Stomach (tissue), 8 donors: ENCODE measurements at regions not wholly inside any gene's neighbourhood (a gene's known extent, or its start where the extent isn't known, plus 50 kb on each side); places are given as distances from the start of the nearest gene placed in this dataset.

Source experiments
- DNase-seq, 2 donors: peaks; one replicate each; pipeline versions ENCODE4 v3.0.0 to v3.0.0-alpha.2; 2013 to 2019
- H3K27ac ChIP-seq, 5 donors: fragments of 200-600 bp in 4 of 5; sonication (generic) in 4 of 5; one replicate each; pipeline ENCODE4 v1.5.1; 2013 to 2019; ENCODE audit warnings: mild to moderate bottlenecking in 1 of 5, moderate library complexity in 1 of 5
- H3K27me3 ChIP-seq, 3 donors: fragments of 200-600 bp; sonication (generic); one replicate each; pipeline ENCODE4 v1.5.1; 2017 to 2019; ENCODE audit warnings: mixed run types in 1 of 3
- H3K36me3 ChIP-seq, 4 donors: fragments of 200-600 bp; sonication (generic); 1 replicate in 3 of 4; 2 replicates in 1 of 4; pipeline ENCODE4 v1.5.1; 2016 to 2019
- H3K4me1 ChIP-seq, 4 donors: fragments of 200-600 bp; sonication (generic); one replicate each; pipeline ENCODE4 v1.5.1; 2016 to 2019
- H3K4me3 ChIP-seq, 4 donors: fragments of 200-600 bp; sonication (generic) in 3 of 4; one replicate each; pipeline ENCODE4 v1.5.1; 2016 to 2019; ENCODE audit warnings: mild to moderate bottlenecking in 1 of 4
- H3K9me3 ChIP-seq, 4 donors: fragments of 200-600 bp; sonication (generic); one replicate each; pipeline ENCODE4 v1.5.1; 2016 to 2019
- EP300 ChIP-seq: sonication (generic); formaldehyde crosslinking; IDR thresholded peaks from one replicate; pipeline ENCODE4 v1.6.1; 2017; ENCODE audit warnings: antibody characterized with exemption
- POLR2A ChIP-seq, 4 donors: fragments of 450-650 bp; IDR thresholded peaks; one replicate each; pipeline ENCODE4 v1.6.1; 2016; ENCODE audit warnings: antibody characterized with exemption in 4 of 4, control low read depth in 2 of 4, mild to moderate bottlenecking in 1 of 4, moderate library complexity in 1 of 4
- POLR2AphosphoS5 ChIP-seq, 3 donors: sonication (generic); formaldehyde crosslinking; IDR thresholded peaks; one replicate each; pipeline ENCODE4 v1.6.1; 2016; ENCODE audit warnings: antibody characterized with exemption in 3 of 3
- WGBS, 5 donors: extraction: QIAGEN DNeasy Blood & Tissue Kit in 3 of 5; methylation state at CpG; one replicate each; pipeline versions ENCODE4 v1.1.5 to v1.1.7; 2013 to 2018; 5-methylcytosine and 5-hydroxymethylcytosine counted together
- intact Hi-C: fragments of 100-400 bp; cut with DNase I; formaldehyde crosslinking; loops from one replicate; pipeline ENCODE4 v1.15.1; 2023; ENCODE audit warnings: low total_unique reads
- TF ChIP-seq, protein P1 (sequence below), 7 experiments: fragments of 450-650 bp in 4 of 7; fragments of 200-600 bp in 3 of 7; sonication (generic) in 3 of 7; IDR thresholded peaks; one replicate each; pipeline ENCODE4 v1.5.1; 2016 to 2019; ENCODE audit warnings: antibody characterized with exemption in 7 of 7, control low read depth in 2 of 7, mild to moderate bottlenecking in 1 of 7
- donor health status: healthy with polysubstance abuse.
- donor health status: Bipolar disorder and iron deficiency.
- donor health status: healthy.

DNA sequence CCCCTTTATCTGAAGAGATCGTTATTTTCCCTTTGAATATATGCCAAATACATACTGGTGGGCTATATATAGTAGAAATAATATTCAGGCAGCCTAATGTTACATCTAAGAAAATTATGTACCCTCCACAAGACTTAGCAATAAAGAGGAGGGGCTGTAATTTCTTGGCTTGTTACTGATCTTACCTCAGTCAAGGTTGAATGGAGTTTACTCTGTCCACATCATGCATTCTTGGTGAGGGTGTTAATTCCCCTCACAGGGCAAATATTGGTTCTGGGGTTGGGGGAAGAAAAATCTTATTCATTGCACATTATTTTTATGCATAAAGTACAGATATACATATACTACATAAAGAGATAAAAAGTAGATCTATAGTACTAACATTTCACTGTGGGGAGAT lies 145.8 kb upstream of the ANK3 start:
- intact Hi-C loops: no loop called here
- no peak overlapping the region for H3K4me3 ChIP-seq
- H3K27me3 ChIP-seq: no peaks in the 10 kb centered on the region
- TF ChIP-seq POLR2A (IDR thresholded peaks at IDR 0.05) (no peak), EP300 (no peak), POLR2AphosphoS5 (IDR thresholded peaks at IDR 0.05) (no peak)
- TF ChIP-seq, protein P1, sequence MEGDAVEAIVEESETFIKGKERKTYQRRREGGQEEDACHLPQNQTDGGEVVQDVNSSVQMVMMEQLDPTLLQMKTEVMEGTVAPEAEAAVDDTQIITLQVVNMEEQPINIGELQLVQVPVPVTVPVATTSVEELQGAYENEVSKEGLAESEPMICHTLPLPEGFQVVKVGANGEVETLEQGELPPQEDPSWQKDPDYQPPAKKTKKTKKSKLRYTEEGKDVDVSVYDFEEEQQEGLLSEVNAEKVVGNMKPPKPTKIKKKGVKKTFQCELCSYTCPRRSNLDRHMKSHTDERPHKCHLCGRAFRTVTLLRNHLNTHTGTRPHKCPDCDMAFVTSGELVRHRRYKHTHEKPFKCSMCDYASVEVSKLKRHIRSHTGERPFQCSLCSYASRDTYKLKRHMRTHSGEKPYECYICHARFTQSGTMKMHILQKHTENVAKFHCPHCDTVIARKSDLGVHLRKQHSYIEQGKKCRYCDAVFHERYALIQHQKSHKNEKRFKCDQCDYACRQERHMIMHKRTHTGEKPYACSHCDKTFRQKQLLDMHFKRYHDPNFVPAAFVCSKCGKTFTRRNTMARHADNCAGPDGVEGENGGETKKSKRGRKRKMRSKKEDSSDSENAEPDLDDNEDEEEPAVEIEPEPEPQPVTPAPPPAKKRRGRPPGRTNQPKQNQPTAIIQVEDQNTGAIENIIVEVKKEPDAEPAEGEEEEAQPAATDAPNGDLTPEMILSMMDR (IDR thresholded peaks at IDR 0.05): no peak
- 50 to 82% (median 71%) methylated on average over 1 of the region's 1 CpG for WGBS, 5 donors
- no peaks in the 10 kb centered on the region for H3K4me1 ChIP-seq
- H3K9me3 ChIP-seq: no peaks in the 10 kb centered on the region
- DNase-seq: no peak
- no peaks in the 10 kb centered on the region for H3K36me3 ChIP-seq
- H3K27ac ChIP-seq: no peak overlapping the region

DNA sequence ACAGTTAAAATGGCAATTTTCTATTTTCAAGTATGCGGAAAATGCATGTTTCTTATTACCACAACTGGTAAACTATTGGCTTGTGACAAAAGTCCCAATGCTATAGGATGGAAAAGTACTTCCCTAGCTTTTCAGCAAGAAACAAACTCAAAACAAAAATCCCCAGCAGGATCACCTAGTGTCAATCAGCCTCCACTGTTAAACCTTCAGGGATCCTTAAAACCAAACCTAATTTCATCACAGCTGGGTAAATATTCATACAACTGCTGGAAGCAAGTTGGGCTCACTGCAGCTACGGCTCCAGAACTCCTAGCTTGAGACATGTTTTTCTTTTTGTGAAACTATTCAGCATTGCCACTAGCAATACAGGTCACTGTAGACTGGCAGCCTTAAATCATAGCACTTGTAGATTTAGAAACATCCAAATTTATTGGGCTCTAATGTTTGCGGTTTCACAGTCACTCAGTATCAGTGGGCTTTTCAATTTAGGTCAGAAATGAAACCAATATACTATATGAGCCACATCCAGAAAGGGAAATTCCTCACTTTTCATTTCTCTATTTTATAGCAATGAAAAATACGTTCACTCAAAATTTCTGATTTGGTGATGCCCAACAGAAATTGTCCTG lies 145.2 kb upstream of the ANK3 start:
- TF ChIP-seq EP300 (no peak), POLR2A (IDR thresholded peaks at IDR 0.05) (no peak)
- no peak for DNase-seq
- no peaks in the 10 kb centered on the region for H3K27me3 ChIP-seq
- 77 to 83% (median 78%) methylated on average over 4 of the region's 4 CpGs for WGBS, 5 donors
- no peak overlapping the region for H3K4me3 ChIP-seq
- H3K36me3 ChIP-seq: no peaks in the 10 kb centered on the region
- no peaks in the 10 kb centered on the region for H3K4me1 ChIP-seq
- no peaks in the 10 kb centered on the region for H3K9me3 ChIP-seq
- H3K27ac ChIP-seq: no peak overlapping the region
- intact Hi-C loops: no loop called here

DNA sequence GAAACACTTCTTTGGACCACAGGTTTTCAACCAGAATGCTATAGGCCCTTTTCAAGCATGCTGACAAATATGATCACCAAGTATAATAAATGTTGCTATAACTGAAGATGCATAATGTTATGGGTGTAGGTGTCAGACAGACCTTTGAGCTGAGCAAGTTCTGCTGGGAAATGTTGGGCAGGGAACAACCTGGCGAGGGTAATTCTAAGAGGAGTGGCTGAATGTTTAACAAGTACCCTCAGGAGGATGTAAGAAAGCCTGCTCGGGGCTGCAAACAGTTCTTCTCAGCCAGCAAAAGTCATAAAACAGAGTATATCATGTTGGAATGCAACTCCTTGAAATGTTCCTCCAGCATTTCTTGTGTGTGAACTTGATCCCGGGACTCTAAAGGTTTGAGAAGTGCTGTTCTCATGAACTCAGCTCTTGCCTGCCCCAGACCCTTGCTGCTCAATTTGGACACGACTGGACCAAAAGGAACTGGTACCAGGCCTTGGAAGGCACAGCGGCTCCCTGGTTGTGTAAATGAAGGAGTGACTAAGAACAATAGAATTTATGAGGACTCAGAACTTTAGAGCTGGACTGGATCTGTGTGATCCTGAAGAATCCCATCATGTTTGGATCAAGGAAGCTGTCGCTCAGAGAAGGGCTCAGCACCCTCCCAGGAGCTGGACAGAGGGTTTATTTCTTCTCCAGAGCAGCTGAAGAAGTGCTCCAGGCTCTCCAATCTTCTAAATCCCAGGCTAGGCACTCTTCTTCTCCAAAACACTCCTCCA lies 143.2 kb upstream of the ANK3 start:
- Histone ChIP-seq H3K4me1 (no peaks in the 10 kb centered on the region), H3K9me3 (no peaks in the 10 kb centered on the region), H3K4me3 (no peak overlapping the region), H3K27me3 (no peaks in the 10 kb centered on the region), H3K36me3 (no peaks in the 10 kb centered on the region), H3K27ac (no peak overlapping the region)
- WGBS, 5 donors: 79 to 88% (median 84%) methylated on average over 6 of the region's 6 CpGs
- intact Hi-C loops: no loop called here
- TF ChIP-seq POLR2AphosphoS5 (IDR thresholded peaks at IDR 0.05) (no peak), EP300 (no peak), POLR2A (IDR thresholded peaks at IDR 0.05) (no peak)
- TF ChIP-seq, protein P1 (IDR thresholded peaks at IDR 0.05): no peak
- no peak for DNase-seq

DNA sequence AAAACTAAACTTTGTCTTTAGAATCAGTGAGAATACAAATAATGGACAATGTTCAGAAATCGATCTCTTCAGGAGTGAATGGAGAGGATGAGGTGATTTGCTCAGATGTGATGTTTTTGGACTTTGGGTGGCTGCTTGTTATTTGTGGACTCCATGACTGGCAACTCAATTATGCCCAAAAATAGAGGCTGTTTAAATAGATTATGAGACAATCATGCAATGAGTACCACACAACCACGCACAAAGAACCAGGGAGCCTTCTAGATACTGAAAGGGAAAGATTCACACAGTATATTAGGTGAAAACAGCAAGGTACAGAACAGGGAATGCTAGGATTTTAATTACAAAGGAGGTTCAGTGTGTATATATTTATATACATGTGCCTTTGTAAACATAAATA lies 141.3 kb upstream of the ANK3 start:
- Histone ChIP-seq H3K4me1 (no peaks in the 10 kb centered on the region), H3K9me3 (no peaks in the 10 kb centered on the region), H3K4me3 (no peak overlapping the region), H3K27me3 (no peaks in the 10 kb centered on the region), H3K36me3 (no peaks in the 10 kb centered on the region), H3K27ac (no peak overlapping the region)
- WGBS, 5 donors: 87 to 96% (median 93%) methylated on average over 2 of the region's 2 CpGs
- no peak for DNase-seq
- intact Hi-C loops: no loop called here
- TF ChIP-seq POLR2AphosphoS5 (IDR thresholded peaks at IDR 0.05): no peak
- TF ChIP-seq EP300: no peak
- TF ChIP-seq, protein P1 (IDR thresholded peaks at IDR 0.05): no peak
- TF ChIP-seq POLR2A (IDR thresholded peaks at IDR 0.05): no peak

DNA sequence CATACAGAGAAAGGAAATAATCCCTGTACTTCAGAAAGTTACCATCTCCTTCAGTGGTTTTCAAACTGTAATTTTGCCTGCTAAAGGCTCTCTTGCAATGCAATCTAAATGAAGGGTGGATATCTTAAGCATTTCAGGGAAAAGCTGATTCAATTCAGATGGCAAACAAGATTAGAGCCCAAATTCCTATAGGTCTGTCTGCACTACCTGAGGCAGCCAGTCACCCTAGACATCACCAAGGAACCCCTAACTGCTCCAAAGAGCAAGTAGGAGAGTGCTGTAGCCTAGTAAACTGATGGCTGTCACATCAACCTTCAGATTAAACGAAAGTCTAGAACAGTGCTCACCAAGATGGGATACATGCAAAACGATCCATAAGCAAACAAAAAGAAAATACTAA lies 138.0 kb upstream of the ANK3 start:
- H3K36me3 ChIP-seq: no peaks in the 10 kb centered on the region
- WGBS, 5 donors: 83 to 91% (median 90%) methylated on average over 2 of the region's 2 CpGs
- no peaks in the 10 kb centered on the region for H3K4me1 ChIP-seq
- no peaks in the 10 kb centered on the region for H3K9me3 ChIP-seq
- TF ChIP-seq POLR2A (IDR thresholded peaks at IDR 0.05): no peak
- TF ChIP-seq EP300: no peak
- TF ChIP-seq POLR2AphosphoS5 (IDR thresholded peaks at IDR 0.05): no peak
- TF ChIP-seq, protein P1 (IDR thresholded peaks at IDR 0.05): no peak
- no peak overlapping the region for H3K27ac ChIP-seq
- no peak for DNase-seq
- no peaks in the 10 kb centered on the region for H3K27me3 ChIP-seq
- intact Hi-C loops: no loop called here
- H3K4me3 ChIP-seq: no peak overlapping the region
